ENCODE measurements at regions not wholly inside any gene's neighbourhood (a gene's known extent, or its start where the extent isn't known, plus 50 kb on each side); places are given as distances from the start of the nearest gene placed in this dataset.

DNA sequence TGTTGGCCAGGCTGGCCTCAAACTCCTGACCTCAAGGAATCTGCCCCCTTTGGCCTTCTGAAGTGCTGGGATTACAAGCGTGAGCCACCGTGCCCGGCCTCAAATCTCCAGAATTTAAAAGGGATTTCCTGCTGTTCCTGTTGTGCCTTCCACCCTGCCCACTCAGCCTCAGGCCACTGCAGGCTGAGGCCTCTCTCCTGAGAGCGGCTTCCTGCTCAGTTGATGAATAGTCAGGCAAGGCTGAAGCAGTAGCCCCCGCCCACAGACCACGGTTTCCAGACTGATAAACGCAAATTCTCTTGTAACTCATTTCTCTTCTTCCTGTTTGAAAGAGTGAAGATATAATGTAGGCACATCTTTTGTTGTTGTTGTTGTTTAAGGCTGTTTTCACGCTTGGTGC lies 127.0 kb upstream of the PLCXD3 start:
- no peak for TF ChIP-seq POLR2A (IDR thresholded peaks at IDR 0.05)
- TF ChIP-seq, protein P1, sequence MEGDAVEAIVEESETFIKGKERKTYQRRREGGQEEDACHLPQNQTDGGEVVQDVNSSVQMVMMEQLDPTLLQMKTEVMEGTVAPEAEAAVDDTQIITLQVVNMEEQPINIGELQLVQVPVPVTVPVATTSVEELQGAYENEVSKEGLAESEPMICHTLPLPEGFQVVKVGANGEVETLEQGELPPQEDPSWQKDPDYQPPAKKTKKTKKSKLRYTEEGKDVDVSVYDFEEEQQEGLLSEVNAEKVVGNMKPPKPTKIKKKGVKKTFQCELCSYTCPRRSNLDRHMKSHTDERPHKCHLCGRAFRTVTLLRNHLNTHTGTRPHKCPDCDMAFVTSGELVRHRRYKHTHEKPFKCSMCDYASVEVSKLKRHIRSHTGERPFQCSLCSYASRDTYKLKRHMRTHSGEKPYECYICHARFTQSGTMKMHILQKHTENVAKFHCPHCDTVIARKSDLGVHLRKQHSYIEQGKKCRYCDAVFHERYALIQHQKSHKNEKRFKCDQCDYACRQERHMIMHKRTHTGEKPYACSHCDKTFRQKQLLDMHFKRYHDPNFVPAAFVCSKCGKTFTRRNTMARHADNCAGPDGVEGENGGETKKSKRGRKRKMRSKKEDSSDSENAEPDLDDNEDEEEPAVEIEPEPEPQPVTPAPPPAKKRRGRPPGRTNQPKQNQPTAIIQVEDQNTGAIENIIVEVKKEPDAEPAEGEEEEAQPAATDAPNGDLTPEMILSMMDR (IDR thresholded peaks at IDR 0.05) = no peak
- TF ChIP-seq EP300 (IDR thresholded peaks at IDR 0.05) = no peak

All from upper lobe of left lung (tissue), 4 donors.